GM10266 (cell line): ENCODE measurements at regions not wholly inside any gene's neighbourhood (a gene's known extent, or its start where the extent isn't known, plus 50 kb on each side); places are given as distances from the start of the nearest gene placed in this dataset.

Experiments
- DNase-seq: peaks from one replicate; pipeline ENCODE4 v3.0.0; 2012; ENCODE audit errors: extremely low spot score
- TF ChIP-seq, protein P1 (sequence below): IDR thresholded peaks from 2 replicates; pipeline ENCODE4 v1.5.1; 2012; ENCODE audit warnings: mild to moderate bottlenecking, low read depth; ENCODE audit not compliant: control insufficient read depth, insufficient read depth; ENCODE audit errors: missing control alignments

DNA sequence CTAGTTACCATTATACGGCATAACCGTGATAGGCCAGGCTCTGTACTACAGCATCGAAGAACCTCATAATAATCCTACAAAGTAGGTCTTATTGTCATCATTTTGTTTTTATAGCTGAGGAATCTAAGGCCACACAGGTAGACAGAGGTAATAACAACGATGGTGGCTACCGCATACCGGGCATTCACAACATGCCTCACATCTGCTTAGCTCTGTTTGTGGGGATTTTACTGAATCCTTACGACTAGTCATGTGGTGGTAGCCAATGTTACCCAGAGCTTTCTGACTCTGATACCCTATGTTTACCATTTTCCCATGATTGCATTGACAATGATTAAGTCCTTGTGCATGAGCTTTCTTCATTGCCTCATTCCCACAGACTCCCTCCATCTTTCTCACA is 269.4 kb downstream of the TCF7L2 start:
- no peak for DNase-seq
- TF ChIP-seq, protein P1, sequence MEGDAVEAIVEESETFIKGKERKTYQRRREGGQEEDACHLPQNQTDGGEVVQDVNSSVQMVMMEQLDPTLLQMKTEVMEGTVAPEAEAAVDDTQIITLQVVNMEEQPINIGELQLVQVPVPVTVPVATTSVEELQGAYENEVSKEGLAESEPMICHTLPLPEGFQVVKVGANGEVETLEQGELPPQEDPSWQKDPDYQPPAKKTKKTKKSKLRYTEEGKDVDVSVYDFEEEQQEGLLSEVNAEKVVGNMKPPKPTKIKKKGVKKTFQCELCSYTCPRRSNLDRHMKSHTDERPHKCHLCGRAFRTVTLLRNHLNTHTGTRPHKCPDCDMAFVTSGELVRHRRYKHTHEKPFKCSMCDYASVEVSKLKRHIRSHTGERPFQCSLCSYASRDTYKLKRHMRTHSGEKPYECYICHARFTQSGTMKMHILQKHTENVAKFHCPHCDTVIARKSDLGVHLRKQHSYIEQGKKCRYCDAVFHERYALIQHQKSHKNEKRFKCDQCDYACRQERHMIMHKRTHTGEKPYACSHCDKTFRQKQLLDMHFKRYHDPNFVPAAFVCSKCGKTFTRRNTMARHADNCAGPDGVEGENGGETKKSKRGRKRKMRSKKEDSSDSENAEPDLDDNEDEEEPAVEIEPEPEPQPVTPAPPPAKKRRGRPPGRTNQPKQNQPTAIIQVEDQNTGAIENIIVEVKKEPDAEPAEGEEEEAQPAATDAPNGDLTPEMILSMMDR, result no peak

DNA sequence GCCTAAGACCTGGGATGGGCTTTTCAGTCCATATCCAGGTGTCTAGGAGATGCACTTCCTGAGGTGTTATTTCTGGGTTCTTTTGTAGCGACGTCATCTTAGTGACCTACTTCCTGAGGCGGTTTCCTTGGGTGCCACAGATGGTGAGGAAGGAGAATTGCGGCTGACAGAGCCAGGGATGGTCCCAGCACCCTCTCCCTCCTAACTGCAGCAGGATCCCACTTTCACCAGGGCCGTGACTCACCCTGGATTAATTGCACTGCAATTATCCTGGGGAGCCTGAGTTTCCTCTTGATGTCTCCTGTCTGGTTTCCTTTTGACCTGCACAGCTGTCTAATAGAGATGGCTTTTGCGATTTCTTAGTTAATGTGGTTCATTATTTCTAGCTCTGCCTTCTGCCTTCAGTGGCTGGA is 271.7 kb downstream of the TCF7L2 start:
- no peak for DNase-seq

DNA sequence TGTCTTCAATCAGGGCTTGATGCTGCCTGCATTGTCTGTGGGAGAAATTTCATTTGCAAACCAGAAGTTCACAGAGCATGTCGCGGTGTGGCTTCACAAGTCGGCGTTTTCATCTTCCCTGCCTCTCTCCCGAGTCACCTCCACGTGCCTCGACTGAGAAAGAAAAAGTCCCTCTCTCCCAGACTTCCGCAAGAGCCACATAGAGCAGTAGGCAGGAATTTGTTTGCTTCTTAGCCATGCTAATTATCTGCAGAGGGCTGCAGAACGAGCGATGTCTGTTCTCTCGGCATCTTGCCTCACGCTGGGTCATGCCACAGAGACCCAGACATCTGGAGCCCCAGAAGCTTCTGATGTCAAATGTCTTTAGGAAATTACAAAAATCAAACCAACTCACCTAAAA is 272.2 kb downstream of the TCF7L2 start:
- DNase-seq, result no peak
- TF ChIP-seq, protein P1, result no peak

More for the DNA sequence above, 271.7 kb downstream of the TCF7L2 start:
- TF ChIP-seq, protein P1, result no peak

DNA sequence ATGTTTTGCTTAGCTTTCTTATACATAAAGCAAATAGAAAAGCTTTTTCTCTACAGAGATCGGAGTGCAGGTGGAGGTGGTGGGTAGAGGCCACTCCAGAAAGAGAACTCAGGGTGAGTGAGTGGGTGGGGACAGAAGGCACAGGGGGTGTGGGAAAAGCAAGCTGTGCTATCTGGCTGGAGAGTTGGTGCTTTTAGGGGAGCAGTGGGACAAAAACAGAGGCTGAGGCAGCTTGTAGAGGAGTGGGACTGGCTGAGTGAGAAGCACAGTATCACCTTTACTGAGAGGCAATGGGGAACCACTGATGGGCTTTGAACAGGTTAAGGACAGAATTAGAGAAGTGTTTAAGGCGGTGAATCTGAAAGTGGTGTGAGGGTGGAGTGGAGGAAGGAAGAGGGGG is 275.3 kb downstream of the TCF7L2 start:
- DNase-seq, result no peak
- TF ChIP-seq, protein P1, result no peak

DNA sequence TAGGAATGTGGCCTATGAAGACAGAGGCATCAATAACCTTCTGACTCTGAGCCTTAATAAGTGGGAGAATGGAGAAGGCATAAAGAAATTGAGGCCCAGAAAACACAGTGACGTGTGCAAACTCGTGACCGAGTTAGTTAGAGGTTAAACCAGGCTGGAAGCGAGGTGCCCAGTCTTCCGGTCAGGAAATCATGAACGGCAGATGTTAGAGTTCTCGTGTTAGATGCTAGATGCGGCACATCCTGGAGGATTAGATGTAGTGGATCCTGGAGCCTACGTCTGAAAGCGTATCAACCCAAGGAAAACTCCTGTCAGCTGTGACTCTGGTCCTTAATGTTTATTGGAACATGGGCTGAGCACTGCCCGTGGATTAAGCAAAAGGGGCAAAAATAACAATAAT is 275.9 kb downstream of the TCF7L2 start:
- no peak for DNase-seq
- TF ChIP-seq, protein P1, result no peak

DNA sequence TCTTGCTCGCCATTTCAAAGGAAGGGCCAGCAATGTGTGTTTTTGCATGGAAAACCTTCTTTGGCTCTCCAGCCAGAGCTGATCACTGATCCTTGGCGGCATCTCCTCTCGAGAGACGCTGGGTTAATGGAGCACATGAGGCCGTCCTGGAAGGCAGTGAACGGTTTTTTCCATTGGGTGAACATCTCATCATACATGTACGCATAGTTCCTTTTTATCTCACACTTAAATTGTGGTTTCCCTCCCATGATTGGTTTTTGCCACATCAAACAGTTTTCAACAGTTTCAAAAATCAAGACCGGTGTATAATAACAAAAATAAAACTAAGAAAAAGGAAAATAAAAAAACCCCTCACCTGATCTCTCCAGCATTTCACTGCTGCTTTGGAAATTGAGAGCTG is 276.4 kb downstream of the TCF7L2 start:
- TF ChIP-seq, protein P1, result no peak
- no peak for DNase-seq

DNA sequence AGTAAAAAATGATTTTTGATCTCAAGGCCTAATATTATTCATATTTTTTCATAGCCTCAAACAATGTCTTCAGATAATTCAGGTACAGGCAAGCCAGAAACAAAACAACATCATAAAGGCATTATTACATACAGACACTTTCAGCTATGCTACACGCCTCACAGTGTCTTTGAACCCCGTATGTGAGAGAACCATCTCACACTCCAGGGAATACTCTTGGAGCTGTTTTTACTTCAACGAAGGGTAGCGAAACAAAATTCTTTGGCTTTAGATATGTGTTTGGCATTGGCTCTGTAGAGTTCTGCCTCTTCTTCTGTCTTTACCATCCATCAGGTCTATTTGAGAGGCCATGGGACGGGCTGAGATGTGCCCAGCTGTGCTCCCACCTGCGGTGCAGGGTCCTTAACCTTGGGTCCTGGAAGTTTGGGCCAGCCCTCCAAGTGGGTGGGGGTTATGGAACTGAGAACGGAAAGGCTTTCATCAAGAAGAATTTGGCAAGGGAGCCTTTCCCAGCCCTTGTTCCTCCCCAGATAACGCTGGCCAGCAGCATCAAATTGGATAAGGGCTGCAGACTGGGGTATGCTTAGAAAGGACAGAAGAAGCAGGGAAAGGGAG is 276.9 kb downstream of the TCF7L2 start:
- DNase-seq, result no peak
- TF ChIP-seq, protein P1, result no peak
